ENCODE measurements at regions not wholly inside any gene's neighbourhood (a gene's known extent, or its start where the extent isn't known, plus 50 kb on each side); places are given as distances from the start of the nearest gene placed in this dataset.
"Not testable (repeated sequence)": the region's sequence is repeated elsewhere in the genome, so short reads cannot be mapped to it uniquely, and the experiment has no call there.

DNA sequence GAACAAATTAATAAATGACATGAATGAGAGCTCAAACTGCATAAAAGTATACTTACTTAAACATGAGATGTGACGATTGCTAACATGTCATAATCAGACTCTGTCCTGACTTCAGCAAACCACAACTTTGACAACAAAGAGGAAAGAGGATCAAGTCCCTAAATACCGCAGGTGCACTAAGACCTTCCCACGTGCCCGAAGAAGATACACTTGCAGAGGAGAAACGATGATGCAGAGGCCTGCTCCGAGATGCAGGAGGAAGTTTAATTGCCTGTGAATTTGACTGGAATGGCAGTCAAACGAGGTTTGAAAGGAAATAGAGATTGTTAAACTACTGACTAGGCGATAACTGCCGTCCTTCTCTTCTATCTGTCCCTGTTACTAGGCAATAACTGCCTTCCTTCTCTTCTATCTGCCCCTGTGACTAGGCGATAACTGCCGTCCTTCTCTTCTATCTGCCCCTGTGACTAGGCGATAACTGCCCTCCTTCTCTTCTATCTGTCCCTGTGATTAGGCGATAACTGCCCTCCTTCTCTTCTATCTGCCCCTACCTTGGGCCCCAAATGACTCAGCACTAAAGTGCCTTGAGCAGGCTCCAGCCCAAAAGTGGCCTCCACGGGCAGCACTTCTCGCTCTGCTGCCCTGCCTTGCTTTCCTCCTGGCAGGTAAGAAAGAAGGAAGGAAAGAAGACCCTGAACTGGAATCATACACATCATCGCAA, 2226.0 kb upstream of the DEFB115 start:
- H3K27me3 Mint-ChIP-seq (ENCODE audit: low read depth); DNase-seq; H3K4me3 Mint-ChIP-seq; ATAC-seq (replicated peaks in 1 of 2); H3K36me3 Mint-ChIP-seq (ENCODE audit: insufficient read depth in 2 of 2); H3K27ac Mint-ChIP-seq; H3K4me1 Mint-ChIP-seq (ENCODE audit: low read depth): not testable (repeated sequence)
- peaks cover 16 to 18% of the 10 kb centered on the region in 2 donors for H3K9me3 Mint-ChIP-seq

DNA sequence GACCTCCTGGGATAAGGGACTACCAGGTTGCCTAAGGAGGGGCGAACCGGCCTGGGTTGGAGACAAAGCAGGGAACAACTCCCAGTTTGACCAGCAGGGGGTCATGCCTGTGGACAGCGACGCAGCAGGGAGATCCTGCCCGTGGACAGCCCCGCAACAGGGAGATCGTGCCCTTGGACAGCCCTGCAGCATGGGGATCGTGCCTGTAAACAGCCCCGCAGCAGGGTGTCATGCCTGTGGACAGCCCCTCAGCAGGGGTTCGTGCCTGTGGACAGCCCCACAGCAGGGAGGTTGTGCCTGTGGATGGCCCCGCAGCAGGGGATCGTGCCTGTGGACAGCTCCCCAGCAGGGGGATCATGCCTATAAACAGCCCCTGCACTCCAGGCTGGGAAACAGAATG, 2213.2 kb upstream of the DEFB115 start:
- H3K4me3 Mint-ChIP-seq; H3K4me1 Mint-ChIP-seq (ENCODE audit: low read depth); H3K27ac Mint-ChIP-seq; DNase-seq; H3K27me3 Mint-ChIP-seq (ENCODE audit: low read depth); H3K36me3 Mint-ChIP-seq (ENCODE audit: insufficient read depth in 2 of 2); ATAC-seq (replicated peaks in 1 of 2): not testable (repeated sequence)
- H3K9me3 Mint-ChIP-seq: peaks cover 11% of the 10 kb centered on the region in 2 donors

DNA sequence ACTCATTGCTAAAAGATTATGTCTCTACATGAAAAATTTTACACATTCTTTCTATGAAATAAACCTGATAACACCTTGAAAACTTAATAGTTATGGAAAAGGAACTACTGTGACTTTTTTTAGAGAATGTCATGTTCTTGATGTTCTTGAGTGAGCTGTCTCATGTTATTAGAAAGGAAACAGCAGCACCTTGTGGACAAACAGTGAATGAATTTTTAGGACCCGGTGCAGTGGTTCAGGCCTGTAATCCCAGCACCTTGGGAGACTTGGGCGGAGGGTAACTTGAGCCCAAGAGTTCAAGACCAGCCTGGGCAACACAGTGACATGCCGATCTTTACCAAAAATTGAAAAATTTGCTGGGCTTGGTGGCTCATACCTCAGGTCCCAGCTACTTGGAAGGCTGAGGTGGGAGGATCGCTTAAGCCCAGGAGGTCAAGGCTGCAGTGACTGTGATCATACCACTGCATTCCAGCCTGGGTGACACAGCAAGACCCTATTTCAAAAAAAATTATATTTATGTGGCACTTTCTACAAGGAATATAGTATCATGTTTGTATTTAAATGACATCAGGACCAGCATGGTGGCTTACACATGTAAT, 2207.4 kb upstream of the DEFB115 start:
- ATAC-seq (replicated peaks in 1 of 2); H3K36me3 Mint-ChIP-seq (ENCODE audit: insufficient read depth in 2 of 2); H3K4me3 Mint-ChIP-seq; H3K27ac Mint-ChIP-seq; H3K9me3 Mint-ChIP-seq; H3K4me1 Mint-ChIP-seq (ENCODE audit: low read depth); H3K27me3 Mint-ChIP-seq (ENCODE audit: low read depth): not testable (repeated sequence)
- peak in 1 of 2 donors; percentile 6 for DNase-seq

DNA sequence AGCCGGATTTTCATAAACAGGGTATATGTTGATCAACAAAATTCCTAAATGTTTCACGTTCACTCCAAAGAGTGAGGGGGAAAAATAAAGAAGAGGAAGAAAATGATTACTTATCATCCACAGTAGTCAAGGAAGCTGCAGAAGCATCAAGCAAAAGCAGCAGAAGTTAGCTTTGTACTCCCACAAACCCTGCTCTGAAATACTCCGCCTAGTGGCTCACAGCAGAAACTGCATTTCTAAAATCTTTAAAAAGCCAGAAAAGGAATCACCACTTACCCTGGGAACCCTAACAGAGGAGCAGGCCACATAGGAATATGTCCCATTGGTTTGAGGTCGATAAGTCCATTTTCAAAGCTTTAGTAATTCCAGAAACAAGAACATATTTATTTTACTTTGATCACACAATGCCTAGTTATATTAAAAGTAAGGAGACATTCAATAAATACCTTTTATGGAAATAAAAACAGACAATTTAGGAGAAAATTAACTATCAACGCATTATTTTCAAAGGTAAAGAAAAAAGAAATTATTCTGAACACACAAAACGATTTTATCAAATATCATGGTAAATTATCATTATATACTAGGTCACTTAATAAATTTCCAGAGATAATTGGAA, 2199.5 kb upstream of the DEFB115 start:
- not testable (repeated sequence) for H3K36me3 Mint-ChIP-seq (ENCODE audit: insufficient read depth in 2 of 2); H3K27ac Mint-ChIP-seq; H3K4me1 Mint-ChIP-seq (ENCODE audit: low read depth); H3K4me3 Mint-ChIP-seq; H3K27me3 Mint-ChIP-seq (ENCODE audit: low read depth); ATAC-seq (replicated peaks in 1 of 2); DNase-seq
- peaks cover 13% of the 10 kb centered on the region in 2 donors for H3K9me3 Mint-ChIP-seq

DNA sequence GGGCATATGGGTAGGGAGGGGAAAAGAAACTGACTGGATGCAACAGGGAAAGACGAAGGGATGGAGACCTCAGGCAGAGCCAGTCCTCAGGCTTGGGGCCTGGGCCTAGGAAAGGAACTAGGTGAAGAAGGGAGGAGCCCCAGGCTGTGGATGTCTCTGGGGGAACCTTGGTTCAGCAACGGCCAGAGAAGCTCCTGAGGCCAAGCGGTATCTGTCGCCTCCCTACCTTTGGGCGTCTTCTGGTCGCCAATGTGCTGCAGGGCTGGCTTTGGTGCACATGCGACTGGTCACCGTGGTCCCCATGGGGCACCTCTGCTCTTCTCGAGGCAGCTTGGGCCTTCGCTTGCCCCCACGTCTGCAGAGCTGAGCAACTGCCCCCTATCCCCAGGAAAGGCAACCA, 2195.0 kb upstream of the DEFB115 start:
- DNase-seq; H3K4me3 Mint-ChIP-seq; H3K4me1 Mint-ChIP-seq (ENCODE audit: low read depth); H3K27me3 Mint-ChIP-seq (ENCODE audit: low read depth); H3K36me3 Mint-ChIP-seq (ENCODE audit: insufficient read depth in 2 of 2); H3K27ac Mint-ChIP-seq; ATAC-seq (replicated peaks in 1 of 2): not testable (repeated sequence)
- peaks cover 18 to 21% of the 10 kb centered on the region in 2 donors for H3K9me3 Mint-ChIP-seq

DNA sequence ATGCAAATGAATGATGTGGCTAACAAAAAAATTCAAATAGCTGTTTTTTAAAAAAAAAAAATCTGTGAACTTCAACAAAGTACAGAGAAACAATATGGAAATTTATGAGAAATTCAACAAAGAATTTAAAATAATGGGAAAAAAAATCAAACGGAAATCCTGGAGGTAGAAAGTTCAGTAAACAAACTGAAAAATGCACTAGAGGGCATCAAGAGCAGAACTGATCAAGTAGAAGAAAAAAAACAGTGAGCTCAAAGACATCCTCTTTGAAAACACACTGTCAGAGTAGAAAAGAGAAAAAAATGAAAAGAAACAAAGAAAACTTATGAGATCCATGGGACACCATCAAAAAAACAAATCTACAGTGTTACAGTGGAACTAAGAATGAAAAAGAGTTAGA, 2191.1 kb upstream of the DEFB115 start:
- H3K4me3 Mint-ChIP-seq; H3K4me1 Mint-ChIP-seq (ENCODE audit: low read depth); H3K27me3 Mint-ChIP-seq (ENCODE audit: low read depth); ATAC-seq (replicated peaks in 1 of 2); DNase-seq; H3K36me3 Mint-ChIP-seq (ENCODE audit: insufficient read depth in 2 of 2); H3K27ac Mint-ChIP-seq: not testable (repeated sequence)
- H3K9me3 Mint-ChIP-seq: peaks cover 15 to 18% of the 10 kb centered on the region in 2 donors

DNA sequence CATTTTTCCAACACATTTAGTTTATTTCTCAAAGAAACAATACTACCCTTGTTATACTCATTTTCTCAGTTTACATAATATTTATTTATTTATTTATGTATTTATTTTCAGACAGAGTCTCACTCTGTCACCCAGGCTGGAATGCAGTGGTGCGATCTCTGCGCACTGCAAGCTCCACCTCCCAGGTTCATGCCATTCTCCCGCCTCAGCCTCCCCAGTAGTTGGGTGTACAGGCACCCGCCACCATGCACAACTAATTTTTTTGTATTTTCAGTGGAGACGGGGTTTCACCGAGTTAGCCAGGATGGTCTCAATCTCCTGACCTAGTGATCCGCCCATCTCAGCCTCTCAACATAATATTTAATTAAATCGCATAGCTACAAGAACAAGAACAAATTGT, 2183.8 kb upstream of the DEFB115 start:
- ATAC-seq (replicated peaks in 1 of 2); DNase-seq; H3K9me3 Mint-ChIP-seq; H3K27ac Mint-ChIP-seq; H3K27me3 Mint-ChIP-seq (ENCODE audit: low read depth); H3K36me3 Mint-ChIP-seq (ENCODE audit: insufficient read depth in 2 of 2); H3K4me3 Mint-ChIP-seq; H3K4me1 Mint-ChIP-seq (ENCODE audit: low read depth): not testable (repeated sequence)

DNA sequence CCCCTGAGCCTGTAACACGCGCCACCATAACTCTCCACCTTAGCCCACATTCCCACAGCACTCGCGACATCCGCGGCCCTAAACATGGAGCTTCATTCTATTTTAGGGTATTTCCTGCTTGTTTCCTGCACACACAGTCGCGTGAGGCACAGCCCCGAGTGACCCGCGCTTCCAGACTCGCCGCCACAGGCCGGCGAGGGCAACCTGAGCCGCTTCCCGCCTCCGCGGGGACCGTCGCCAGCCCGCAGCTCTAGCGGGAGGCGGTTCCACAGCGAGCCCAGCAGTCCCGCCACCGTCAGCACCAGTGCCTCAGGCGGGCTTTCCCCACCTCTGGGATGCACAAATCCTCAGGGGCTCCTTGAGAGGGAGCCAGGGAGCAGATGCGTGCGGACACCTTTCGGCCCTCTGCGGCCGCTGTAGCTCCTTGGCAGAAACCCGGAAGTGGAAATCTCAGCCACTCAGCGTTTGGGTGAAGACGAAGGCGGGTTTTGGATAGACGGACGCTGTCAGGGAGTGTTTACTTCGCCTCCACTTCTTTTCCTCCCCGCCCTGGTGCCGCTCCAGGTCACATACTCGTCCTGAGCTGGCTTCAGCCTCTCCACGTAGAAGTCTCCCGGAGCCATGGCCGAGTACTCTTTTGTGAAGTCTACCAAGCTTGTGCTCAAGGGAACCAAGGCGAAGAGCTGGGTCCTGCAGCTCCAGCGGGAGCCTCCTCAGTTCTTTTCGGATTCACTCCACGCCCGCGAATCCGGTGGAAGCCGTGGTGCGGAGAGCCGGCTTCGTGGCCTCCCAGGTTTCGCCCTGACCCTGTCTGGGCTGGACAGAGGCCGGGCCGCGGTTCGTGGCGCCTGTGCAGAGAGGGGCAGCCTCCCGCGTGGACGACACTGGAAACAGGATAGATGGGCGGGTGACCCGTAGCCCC, 2177.4 kb upstream of the DEFB115 start:
- H3K4me3 Mint-ChIP-seq: peak overlapping the region in 1 of 2 donors; percentile 57
- H3K4me1 Mint-ChIP-seq (ENCODE audit: low read depth): no peaks in the 10 kb centered on the region
- DNase-seq (peak in 1 of 2 donors; percentile 19), ATAC-seq (replicated peaks in 1 of 2) (peak in 1 of 2 donors; percentile 67)
- no peak overlapping the region for H3K27ac Mint-ChIP-seq
- peaks cover 23 to 26% of the 10 kb centered on the region in 2 donors for H3K9me3 Mint-ChIP-seq
- no peaks in the 10 kb centered on the region for H3K27me3 Mint-ChIP-seq (ENCODE audit: low read depth)
- H3K36me3 Mint-ChIP-seq (ENCODE audit: insufficient read depth in 2 of 2): peaks cover 6 to 7% of the 10 kb centered on the region in 2 donors

DNA sequence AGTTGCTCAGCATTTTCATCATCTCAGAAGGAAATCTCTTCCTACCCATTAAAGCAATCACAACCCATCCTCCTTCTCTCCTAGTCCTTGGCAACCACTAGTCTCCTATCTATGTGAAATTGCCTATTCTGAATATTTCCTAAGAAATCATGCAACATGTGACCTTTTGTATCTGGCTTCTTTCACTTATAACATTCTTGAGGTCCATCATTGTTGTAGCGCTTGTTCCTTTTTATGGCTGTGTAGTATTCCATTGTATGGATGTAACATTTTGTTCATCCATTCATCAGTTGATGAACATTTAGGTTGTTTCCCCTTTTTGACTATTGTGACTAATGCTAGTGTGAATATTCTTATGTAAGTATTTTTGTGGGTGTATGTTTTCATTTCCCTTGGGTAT, 2175.8 kb upstream of the DEFB115 start:
- not testable (repeated sequence) for ATAC-seq (replicated peaks in 1 of 2); H3K27me3 Mint-ChIP-seq (ENCODE audit: low read depth); H3K4me3 Mint-ChIP-seq; H3K27ac Mint-ChIP-seq; H3K4me1 Mint-ChIP-seq (ENCODE audit: low read depth); DNase-seq; H3K36me3 Mint-ChIP-seq (ENCODE audit: insufficient read depth in 2 of 2)
- H3K9me3 Mint-ChIP-seq: peaks cover 24 to 25% of the 10 kb centered on the region in 2 donors

DNA sequence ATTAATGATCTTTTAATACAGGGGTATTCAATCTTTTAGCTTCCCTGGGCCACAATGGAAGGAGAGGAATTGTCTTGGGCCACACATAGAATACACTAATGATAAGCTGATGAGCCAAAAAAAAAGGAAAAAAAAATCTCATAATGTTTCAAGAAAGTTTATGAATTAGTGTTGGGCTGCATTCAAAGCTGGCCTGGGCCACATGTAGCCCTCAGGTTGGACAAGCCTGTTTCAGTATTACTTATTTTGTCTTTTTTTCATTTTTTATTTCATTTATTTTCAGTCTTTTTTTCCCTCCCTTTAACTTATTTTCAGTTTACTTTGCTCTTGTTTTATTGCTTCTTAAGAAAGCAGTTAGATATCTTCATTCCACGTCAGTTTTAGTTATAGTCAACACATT, 2171.8 kb upstream of the DEFB115 start:
- H3K36me3 Mint-ChIP-seq (ENCODE audit: insufficient read depth in 2 of 2): peaks cover 3 to 8% of the 10 kb centered on the region in 2 donors
- peak overlapping the region; percentile 10 for H3K27ac Mint-ChIP-seq
- H3K4me3 Mint-ChIP-seq: no peak overlapping the region
- H3K27me3 Mint-ChIP-seq (ENCODE audit: low read depth): no peaks in the 10 kb centered on the region
- ATAC-seq (replicated peaks in 1 of 2): no peak
- DNase-seq: no peak
- no peaks in the 10 kb centered on the region for H3K4me1 Mint-ChIP-seq (ENCODE audit: low read depth)
- H3K9me3 Mint-ChIP-seq: peaks cover 18 to 22% of the 10 kb centered on the region in 2 donors

DNA sequence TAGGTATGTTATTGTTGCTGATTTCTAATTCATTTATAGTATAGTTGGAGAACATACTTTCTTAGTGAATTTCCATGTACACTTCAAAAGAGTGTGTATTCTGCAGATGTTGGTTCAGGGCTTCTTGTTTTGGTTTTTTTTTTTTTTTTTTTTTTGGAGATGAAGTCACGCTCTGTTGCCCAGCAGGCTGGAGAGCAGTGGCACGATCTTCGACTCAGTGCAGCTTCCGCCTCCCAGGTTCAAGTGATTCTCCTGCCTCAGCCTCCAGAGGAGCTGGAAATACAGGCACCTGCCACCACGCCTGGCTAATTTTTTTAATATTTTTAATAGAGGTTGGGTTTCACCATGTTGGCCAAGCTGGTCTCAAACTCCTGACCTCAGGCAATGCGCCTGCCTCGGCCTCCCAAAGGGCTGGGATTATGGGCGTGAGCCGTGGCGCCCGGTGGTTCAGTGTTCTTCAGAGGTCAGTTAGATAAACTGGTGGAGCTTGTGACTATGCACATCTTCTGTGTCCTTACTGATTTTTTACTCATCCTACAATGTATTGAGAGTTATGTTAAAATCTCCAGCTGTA, 2171.2 kb upstream of the DEFB115 start:
- not testable (repeated sequence) for DNase-seq; H3K36me3 Mint-ChIP-seq (ENCODE audit: insufficient read depth in 2 of 2); H3K27me3 Mint-ChIP-seq (ENCODE audit: low read depth); H3K4me1 Mint-ChIP-seq (ENCODE audit: low read depth); H3K4me3 Mint-ChIP-seq; ATAC-seq (replicated peaks in 1 of 2)
- Mint-ChIP-seq H3K9me3 (peaks cover 19 to 24% of the 10 kb centered on the region in 2 donors), H3K27ac (peak overlapping the region; percentile 10)

DNA sequence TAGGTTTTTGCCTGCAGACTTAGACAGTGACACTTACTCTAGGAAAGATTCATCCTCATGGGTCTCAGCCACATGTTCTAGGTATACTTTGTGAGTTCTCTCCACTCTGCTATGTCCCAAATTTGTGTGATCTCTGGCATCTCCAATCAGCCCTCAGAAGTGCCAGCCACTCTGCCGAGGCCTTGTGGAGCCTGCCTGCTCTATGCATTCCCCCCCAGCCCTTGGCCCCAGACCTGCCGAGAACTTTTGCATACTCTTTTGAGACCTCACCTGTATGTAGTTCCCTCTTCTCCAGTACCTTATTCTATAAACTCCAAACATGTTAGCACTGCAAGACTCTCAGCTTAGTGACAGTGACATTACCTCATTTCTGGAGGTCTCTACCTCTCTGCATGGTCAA, 2170.5 kb upstream of the DEFB115 start:
- Mint-ChIP-seq H3K4me3 (no peak overlapping the region), H3K27me3 (ENCODE audit: low read depth) (no peaks in the 10 kb centered on the region), H3K9me3 (peaks cover 17 to 22% of the 10 kb centered on the region in 2 donors), H3K4me1 (ENCODE audit: low read depth) (no peaks in the 10 kb centered on the region), H3K27ac (no peak overlapping the region), H3K36me3 (ENCODE audit: insufficient read depth in 2 of 2) (peaks cover 3 to 8% of the 10 kb centered on the region in 2 donors)
- ATAC-seq (replicated peaks in 1 of 2) (no peak), DNase-seq (no peak)

Measured in activated T-cell treated with anti-CD3 and anti-CD28 coated beads, Interleukin-2, amount 50 U/mL, for 72 hours (primary cell).